Activated CD4-positive, alpha-beta T cell treated with anti-CD3 and anti-CD28 coated beads for 36 hours (primary cell): ENCODE measurements at regions not wholly inside any gene's neighbourhood (a gene's known extent, or its start where the extent isn't known, plus 50 kb on each side); places are given as distances from the start of the nearest gene placed in this dataset.
"Not testable (repeated sequence)": the region's sequence is repeated elsewhere in the genome, so short reads cannot be mapped to it uniquely, and the experiment has no call there.

Experiments
- ATAC-seq: fragments of 200-7000 bp; cut with Tn5 transposase; one replicate; pipeline ENCODE4 v1.10.0; 2021; ENCODE audit warnings: mild to moderate bottlenecking, moderate library complexity
- CTCF ChIA-PET: fragments of 350-600 bp; sonication (Branson Sonifier 250); formaldehyde crosslinking; loops from one replicate; lab custom pipeline; 2021; ENCODE audit warnings: antibody characterized with exemption; lab: Charles Lee
- POLR2A ChIA-PET: fragments of 350-600 bp; sonication (Branson Sonifier 250); formaldehyde crosslinking; loops from one replicate; lab custom pipeline; 2021; ENCODE audit warnings: antibody characterized with exemption, inconsistent platforms; lab: Charles Lee
- DNase-seq: peaks from one replicate; pipeline ENCODE4 v3.0.0-alpha.2; 2020
- H3K27ac Mint-ChIP-seq: one replicate; pipeline ENCODE4 v1.8.0; 2021; ENCODE audit warnings: mixed read lengths
- H3K27me3 Mint-ChIP-seq: one replicate; pipeline ENCODE4 v1.8.0; 2021; ENCODE audit warnings: mixed read lengths
- H3K36me3 Mint-ChIP-seq: one replicate; pipeline ENCODE4 v1.8.0; 2021; ENCODE audit warnings: low read depth, mixed read lengths
- H3K4me1 Mint-ChIP-seq: one replicate; pipeline ENCODE4 v1.8.0; 2021; ENCODE audit warnings: mixed read lengths
- H3K4me3 Mint-ChIP-seq: one replicate; pipeline ENCODE4 v1.8.0; 2021; ENCODE audit warnings: mild to moderate bottlenecking, moderate library complexity, mixed read lengths
- H3K9me3 Mint-ChIP-seq: one replicate; pipeline ENCODE4 v1.8.0; 2021; ENCODE audit warnings: low read depth, mixed read lengths
- intact Hi-C, 2 experiments: fragments of 100-400 bp; cut with DNase I in 1 of 2; cut with micrococcal nuclease in 1 of 2; formaldehyde crosslinking; loops; one replicate each; pipeline versions ENCODE4 v1.14.2 to v1.15.1; 2022 to 2024; cut with DNase I, micrococcal nuclease

DNA sequence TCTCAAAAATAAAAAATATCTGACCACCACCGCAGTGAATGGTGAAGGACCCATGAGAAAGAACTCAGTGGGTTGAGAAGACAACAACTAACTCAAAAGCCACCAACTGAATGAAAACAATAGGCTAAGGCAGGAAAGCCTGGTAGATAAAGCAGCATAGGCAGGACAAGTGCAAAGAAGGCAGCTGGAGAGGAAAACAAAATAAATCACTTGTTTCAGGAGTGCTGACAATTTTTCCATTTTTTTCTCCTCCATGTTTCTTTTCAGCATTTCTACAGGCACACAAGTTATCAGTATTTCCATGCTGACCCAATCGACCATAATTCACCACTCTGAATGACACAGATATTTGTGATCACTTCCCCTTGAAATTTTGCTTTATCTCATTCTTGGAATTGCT lies 597.8 kb downstream of the LIG4 start:
- POLR2A ChIA-PET, result no interaction called here
- H3K9me3 Mint-ChIP-seq, result no peaks in the 10 kb centered on the region
- no peak overlapping the region for H3K4me3 Mint-ChIP-seq
- no peaks in the 10 kb centered on the region for H3K4me1 Mint-ChIP-seq
- H3K27ac Mint-ChIP-seq, result no peak overlapping the region
- ATAC-seq, result no peak
- intact Hi-C loops, result no loop called here
- H3K27me3 Mint-ChIP-seq, result no peaks in the 10 kb centered on the region
- H3K36me3 Mint-ChIP-seq, result no peaks in the 10 kb centered on the region
- CTCF ChIA-PET, result no interaction called here
- no peak for DNase-seq

DNA sequence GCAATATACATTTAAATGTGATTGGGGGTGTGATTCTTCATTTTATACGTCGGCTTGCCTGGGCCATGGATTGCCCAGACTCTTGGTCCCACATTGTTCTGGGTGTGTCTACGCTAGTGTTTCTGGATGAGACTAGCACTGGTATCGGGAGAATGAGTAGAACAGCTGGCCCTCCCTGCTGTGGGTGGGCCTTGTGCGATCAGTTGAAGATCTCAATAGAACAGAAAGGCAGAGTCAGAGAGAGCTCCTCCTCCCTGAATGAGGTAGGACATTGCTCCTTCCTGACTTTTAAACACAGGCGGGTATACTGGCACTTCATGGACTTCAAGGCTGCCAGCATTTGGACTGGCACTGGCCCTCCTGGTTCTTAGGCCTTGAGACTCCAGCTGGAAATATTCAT lies 603.0 kb downstream of the LIG4 start:
- H3K27ac Mint-ChIP-seq, result no peak overlapping the region
- ChIA-PET CTCF (no interaction called here), POLR2A (no interaction called here)
- intact Hi-C loops, result no loop called here
- no peaks in the 10 kb centered on the region for H3K36me3 Mint-ChIP-seq
- H3K9me3 Mint-ChIP-seq, result peaks cover 2% of the 10 kb centered on the region
- DNase-seq (no peak), ATAC-seq (no peak)
- no peaks in the 10 kb centered on the region for H3K27me3 Mint-ChIP-seq
- H3K4me3 Mint-ChIP-seq, result no peak overlapping the region
- no peaks in the 10 kb centered on the region for H3K4me1 Mint-ChIP-seq

DNA sequence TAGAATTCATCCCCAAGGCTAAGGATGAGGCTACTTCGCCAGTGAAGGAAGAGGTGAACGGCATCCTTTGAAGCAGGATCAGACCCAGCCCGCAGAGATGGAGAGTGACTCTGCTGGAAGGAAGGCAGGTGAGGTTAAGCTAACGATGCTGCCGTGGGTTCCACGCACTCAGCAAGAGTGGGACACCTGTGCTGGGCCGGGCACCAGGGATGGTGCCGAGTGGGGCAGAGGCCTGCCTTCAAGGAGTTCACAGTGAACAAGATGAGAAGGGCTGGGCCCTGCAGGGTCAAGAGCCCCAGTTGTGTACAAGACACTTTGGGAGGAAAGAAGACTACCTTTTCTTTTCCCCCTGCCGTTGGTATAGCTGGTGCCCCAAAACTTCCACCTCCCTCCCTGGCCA lies 606.6 kb downstream of the LIG4 start:
- H3K9me3 Mint-ChIP-seq, result peaks cover 2% of the 10 kb centered on the region
- no peak overlapping the region for H3K27ac Mint-ChIP-seq
- DNase-seq (no peak), ATAC-seq (no peak)
- H3K27me3 Mint-ChIP-seq, result no peaks in the 10 kb centered on the region
- POLR2A ChIA-PET, result no interaction called here
- H3K4me1 Mint-ChIP-seq, result no peaks in the 10 kb centered on the region
- H3K4me3 Mint-ChIP-seq, result no peak overlapping the region
- intact Hi-C loops, result no loop called here
- CTCF ChIA-PET, result interaction anchor here (0.6 kb wide), 1 partner anchor 568 kb away, joined by 3 read pairs; no protein-coding TSS in a partner anchor
- no peaks in the 10 kb centered on the region for H3K36me3 Mint-ChIP-seq

DNA sequence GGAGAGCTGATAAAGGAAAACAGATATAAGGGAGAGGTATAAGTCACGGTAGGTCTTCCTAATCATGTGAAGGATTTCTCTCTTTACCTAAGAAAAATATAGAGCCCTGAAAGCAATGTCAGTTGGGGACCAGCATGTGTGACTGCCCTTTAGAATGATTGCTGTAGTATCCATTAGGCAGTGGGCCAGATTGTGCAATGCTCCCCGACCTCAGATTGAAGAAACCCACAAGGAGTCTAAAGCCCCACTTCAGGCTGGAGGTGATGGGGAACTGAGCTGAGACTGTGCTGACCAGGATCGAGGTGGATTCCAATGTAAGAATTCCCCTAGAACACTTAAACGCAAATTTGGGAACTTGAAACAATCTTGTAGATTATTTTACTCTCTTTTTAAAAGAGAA lies 614.4 kb downstream of the LIG4 start:
- ChIA-PET POLR2A (no interaction called here), CTCF (no interaction called here)
- ATAC-seq, result no peak
- Mint-ChIP-seq H3K27ac (no peak overlapping the region), H3K36me3 (no peaks in the 10 kb centered on the region), H3K4me1 (no peaks in the 10 kb centered on the region), H3K4me3 (no peak overlapping the region), H3K27me3 (no peaks in the 10 kb centered on the region), H3K9me3 (peaks cover 6% of the 10 kb centered on the region)
- no peak for DNase-seq
- intact Hi-C loops, result no loop called here

DNA sequence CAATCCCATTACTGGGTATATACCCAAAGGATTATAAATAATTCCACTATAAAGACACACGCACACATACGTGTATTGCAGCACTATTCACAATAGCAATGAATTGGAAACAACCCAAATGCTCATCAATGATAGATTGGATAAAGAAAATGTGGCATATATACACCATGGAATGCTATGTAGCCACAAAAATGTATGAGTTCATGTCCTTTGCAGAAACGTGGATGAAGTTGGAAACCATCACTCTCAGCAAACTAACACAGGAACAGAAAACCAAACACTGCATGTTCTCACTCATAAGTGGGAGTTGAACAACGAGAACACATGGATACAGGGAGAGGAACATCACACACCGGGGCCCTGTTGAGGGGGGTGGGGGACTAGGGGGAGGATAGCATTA lies 619.0 kb downstream of the LIG4 start:
- ATAC-seq, CTCF ChIA-PET, H3K27ac Mint-ChIP-seq, H3K36me3 Mint-ChIP-seq, H3K4me3 Mint-ChIP-seq, H3K27me3 Mint-ChIP-seq, H3K4me1 Mint-ChIP-seq, intact Hi-C loops, DNase-seq, POLR2A ChIA-PET, H3K9me3 Mint-ChIP-seq: not testable (repeated sequence)

DNA sequence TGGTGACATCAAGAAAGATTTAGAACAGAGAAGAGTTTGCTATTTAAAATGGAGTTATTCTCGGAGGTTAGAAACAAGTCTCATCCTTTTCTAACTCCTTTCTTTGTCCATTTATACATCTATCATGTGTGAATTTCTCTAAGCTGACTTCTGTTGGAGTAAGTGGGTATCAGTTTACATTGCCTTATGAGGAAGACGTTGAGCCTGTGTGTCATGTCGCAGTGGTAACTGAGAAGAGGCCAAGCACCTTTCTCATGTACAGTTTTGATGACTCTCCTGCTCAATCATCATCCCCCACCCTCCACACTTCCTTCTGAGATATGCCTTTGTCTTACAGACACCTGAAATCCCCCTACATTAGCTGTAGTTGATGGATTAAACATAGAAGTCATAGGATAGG lies 624.8 kb downstream of the LIG4 start:
- CTCF ChIA-PET, result no interaction called here
- DNase-seq (no peak), ATAC-seq (no peak)
- Mint-ChIP-seq H3K9me3 (no peaks in the 10 kb centered on the region), H3K4me1 (no peaks in the 10 kb centered on the region), H3K27me3 (no peaks in the 10 kb centered on the region), H3K36me3 (no peaks in the 10 kb centered on the region), H3K27ac (no peak overlapping the region), H3K4me3 (no peak overlapping the region)
- intact Hi-C loops, result no loop called here
- POLR2A ChIA-PET, result no interaction called here

DNA sequence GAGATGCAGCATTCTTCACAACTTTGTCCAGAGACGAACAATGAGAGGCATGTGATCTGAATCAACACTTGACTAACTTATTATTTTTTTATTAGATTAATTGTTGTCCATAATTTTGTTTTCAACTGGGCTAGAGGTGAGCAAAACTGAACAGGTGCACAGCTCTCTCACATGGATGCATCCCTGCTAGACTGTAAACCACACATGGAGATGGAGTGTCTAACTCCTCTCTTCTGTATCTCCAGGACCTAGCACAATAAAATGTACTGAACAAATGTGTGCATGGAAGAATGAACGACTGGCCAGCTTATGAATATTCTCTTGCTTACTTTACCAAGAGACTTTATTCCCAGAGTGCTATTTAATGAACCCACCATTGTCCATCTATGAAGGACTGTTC lies 627.7 kb downstream of the LIG4 start:
- no peaks in the 10 kb centered on the region for H3K36me3 Mint-ChIP-seq
- H3K27me3 Mint-ChIP-seq, result no peaks in the 10 kb centered on the region
- POLR2A ChIA-PET, result interaction anchor here (0.5 kb wide), 1 partner anchor 57 kb away, joined by 3 read pairs; no protein-coding TSS in a partner anchor
- H3K9me3 Mint-ChIP-seq, result no peaks in the 10 kb centered on the region
- ATAC-seq (no peak), DNase-seq (no peak)
- CTCF ChIA-PET, result no interaction called here
- H3K4me3 Mint-ChIP-seq, result no peak overlapping the region
- no peaks in the 10 kb centered on the region for H3K4me1 Mint-ChIP-seq
- H3K27ac Mint-ChIP-seq, result no peak overlapping the region
- intact Hi-C loops, result no loop called here

DNA sequence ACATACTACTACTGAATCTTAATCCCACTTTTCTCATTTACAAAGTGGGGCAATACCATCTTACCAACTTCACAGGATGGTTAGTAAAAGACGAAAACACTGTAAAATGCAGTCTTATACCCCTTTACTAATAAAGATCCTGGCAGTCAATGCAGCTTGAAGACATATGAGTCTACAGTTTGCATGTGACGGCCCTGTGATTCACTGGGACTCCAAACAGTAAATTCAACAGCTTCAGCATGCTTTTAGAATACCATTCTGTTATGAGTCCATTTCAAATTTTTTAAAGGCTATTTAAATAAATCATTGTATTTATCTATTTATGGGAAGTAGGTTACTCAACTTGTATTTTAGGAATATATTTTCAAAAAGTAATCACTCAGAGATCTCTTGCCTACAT lies 629.1 kb downstream of the LIG4 start:
- no peak for DNase-seq
- Mint-ChIP-seq H3K27ac (no peak overlapping the region), H3K27me3 (no peaks in the 10 kb centered on the region), H3K9me3 (no peaks in the 10 kb centered on the region), H3K36me3 (no peaks in the 10 kb centered on the region), H3K4me3 (no peak overlapping the region), H3K4me1 (no peaks in the 10 kb centered on the region)
- intact Hi-C loops, result no loop called here
- no peak for ATAC-seq
- ChIA-PET POLR2A (no interaction called here), CTCF (no interaction called here)

DNA sequence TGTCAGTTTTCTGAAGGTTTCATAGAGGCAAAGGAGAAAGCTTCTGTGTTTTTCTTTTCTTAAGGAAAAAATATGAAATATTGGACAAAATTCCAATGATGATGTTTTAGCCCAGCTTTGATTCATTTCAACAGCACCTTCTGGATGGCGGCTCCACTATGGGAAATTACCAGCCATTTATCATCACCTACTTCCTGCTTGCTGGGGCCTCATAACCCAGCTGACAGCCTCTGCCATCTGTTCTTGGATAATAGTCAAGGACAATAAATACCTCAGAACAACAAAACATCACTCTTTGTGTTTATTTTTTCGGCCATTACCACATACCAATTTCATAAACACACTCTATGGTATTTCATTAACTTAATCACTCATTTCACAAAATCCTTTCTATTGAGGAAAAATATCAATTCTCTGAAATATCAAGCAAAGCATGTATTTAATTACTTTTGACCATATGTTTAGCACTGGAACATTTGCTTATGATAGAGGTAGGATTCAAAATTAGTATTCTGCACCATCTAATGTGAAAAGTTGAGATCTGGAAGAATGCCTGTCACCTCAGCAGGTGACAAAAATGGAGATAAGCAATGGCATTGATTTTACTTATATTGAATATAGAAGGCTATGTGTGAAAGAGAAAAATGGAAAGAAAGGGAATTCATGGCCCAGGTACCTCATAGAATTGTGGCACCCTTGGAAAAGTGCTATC lies 629.7 kb downstream of the LIG4 start:
- H3K27me3 Mint-ChIP-seq, result no peaks in the 10 kb centered on the region
- DNase-seq, result no peak
- H3K9me3 Mint-ChIP-seq, result no peaks in the 10 kb centered on the region
- intact Hi-C loops, result no loop called here
- H3K4me3 Mint-ChIP-seq, result no peak overlapping the region
- ATAC-seq, result no peak
- H3K36me3 Mint-ChIP-seq, result no peaks in the 10 kb centered on the region
- no peak overlapping the region for H3K27ac Mint-ChIP-seq
- no peaks in the 10 kb centered on the region for H3K4me1 Mint-ChIP-seq
- CTCF ChIA-PET, result no interaction called here
- POLR2A ChIA-PET, result no interaction called here

DNA sequence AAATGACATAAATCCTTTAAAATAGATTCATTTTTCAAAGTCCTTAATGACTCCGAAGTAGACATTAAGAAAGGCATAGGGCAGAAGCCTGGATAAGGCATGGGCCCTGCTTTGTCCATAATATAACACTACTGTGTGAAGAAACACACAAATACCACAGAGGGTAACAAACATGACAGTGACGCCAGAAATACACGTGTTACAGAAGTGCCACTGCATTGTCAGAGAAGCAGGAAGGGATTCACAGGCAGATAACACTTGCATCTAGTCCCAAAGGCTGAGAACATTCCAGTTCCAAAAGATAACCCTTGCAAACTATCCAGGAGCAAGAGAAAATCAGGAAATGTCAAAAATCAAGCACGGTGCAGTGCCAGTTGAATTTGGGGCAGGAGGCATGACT lies 633.2 kb downstream of the LIG4 start:
- intact Hi-C loops, result no loop called here
- H3K4me3 Mint-ChIP-seq, result no peak overlapping the region
- H3K27me3 Mint-ChIP-seq, result no peaks in the 10 kb centered on the region
- CTCF ChIA-PET, result no interaction called here
- no peaks in the 10 kb centered on the region for H3K36me3 Mint-ChIP-seq
- H3K9me3 Mint-ChIP-seq, result peaks cover 4% of the 10 kb centered on the region
- no peaks in the 10 kb centered on the region for H3K4me1 Mint-ChIP-seq
- H3K27ac Mint-ChIP-seq, result no peak overlapping the region
- POLR2A ChIA-PET, result no interaction called here
- ATAC-seq (no peak), DNase-seq (no peak)

DNA sequence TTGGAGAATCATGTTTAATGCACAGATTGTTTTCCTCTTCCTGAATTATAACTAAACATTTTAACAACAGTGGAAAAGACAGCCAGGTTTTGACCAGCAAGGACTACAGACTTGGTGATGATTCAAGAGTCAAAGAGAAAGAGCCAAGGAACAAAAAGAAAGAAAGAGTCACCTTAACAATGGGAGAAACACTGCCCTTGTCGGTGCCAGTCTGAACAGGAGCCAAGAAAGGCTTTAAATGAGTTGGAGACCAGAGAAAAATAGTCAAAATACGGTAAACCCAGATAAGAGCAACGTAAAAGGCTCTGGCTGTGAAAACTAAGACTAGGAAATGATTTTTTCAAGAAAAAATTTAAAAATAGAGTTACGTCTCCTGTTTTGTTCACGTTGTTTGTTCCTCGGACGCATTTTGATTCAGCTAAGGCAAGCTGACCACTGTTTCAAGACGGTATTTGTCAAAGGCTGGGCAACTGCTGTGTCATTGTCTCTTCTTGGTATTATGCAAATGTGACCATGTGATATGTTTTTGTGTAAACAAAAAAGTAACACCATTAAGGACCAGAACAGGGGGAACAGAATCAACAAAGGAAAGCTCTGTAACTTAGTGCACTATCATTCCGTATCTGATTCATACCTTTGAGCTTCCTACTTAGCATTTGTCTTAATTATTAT lies 634.5 kb downstream of the LIG4 start:
- ChIA-PET POLR2A (no interaction called here), CTCF (no interaction called here)
- H3K36me3 Mint-ChIP-seq, result no peaks in the 10 kb centered on the region
- DNase-seq, result no peak
- no peaks in the 10 kb centered on the region for H3K27me3 Mint-ChIP-seq
- H3K4me3 Mint-ChIP-seq, result no peak overlapping the region
- no peak overlapping the region for H3K27ac Mint-ChIP-seq
- no peaks in the 10 kb centered on the region for H3K4me1 Mint-ChIP-seq
- intact Hi-C loops, result no loop called here
- ATAC-seq, result no peak
- H3K9me3 Mint-ChIP-seq, result peaks cover 4% of the 10 kb centered on the region

DNA sequence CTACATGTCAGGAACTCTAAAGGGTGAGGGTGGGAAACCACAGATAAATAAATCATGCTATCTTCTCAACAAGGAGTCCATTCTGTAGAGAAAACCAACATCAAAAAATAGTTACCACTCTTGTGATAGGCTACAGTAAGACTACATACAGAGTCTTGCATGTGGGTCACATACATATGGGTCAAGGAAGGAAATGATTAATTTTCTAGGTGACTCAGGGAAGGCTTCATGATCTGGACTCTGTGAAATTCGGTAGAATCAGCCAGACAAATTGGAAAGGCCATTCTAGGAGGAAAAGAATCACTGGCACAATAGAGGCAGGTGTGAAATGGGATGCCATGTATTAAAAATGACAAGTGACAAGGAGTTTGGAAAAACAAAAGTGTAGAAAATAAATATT lies 638.9 kb downstream of the LIG4 start:
- Mint-ChIP-seq H3K27ac (no peak overlapping the region), H3K4me3 (no peak overlapping the region), H3K27me3 (no peaks in the 10 kb centered on the region), H3K36me3 (no peaks in the 10 kb centered on the region), H3K4me1 (no peaks in the 10 kb centered on the region), H3K9me3 (peaks cover 4% of the 10 kb centered on the region)
- DNase-seq, result no peak
- CTCF ChIA-PET, result no interaction called here
- no peak for ATAC-seq
- POLR2A ChIA-PET, result no interaction called here
- intact Hi-C loops, result no loop called here
